NCI-H146 (cell line): ENCODE measurements at regions not wholly inside any gene's neighbourhood (a gene's known extent, or its start where the extent isn't known, plus 50 kb on each side); places are given as distances from the start of the nearest gene placed in this dataset.
"Not testable (repeated sequence)": the region's sequence is repeated elsewhere in the genome, so short reads cannot be mapped to it uniquely, and the experiment has no call there.

Experiments
- DNase-seq: peaks from one replicate; lab custom pipeline; 2025; lab: John Stamatoyannopoulos, UW

GRCh38 chr4:33746979-33747378, 2497.3 kb downstream of the ARAP2 start:
- no peak for DNase-seq

GRCh38 chr4:33751050-33751449, 2493.3 kb downstream of the ARAP2 start:
- DNase-seq = no peak

GRCh38 chr4:33772582-33772981, 2471.7 kb downstream of the ARAP2 start:
- DNase-seq = no peak

- no peak for DNase-seq
Measured at GRCh38 chr4:33780952-33781791, 2463.1 kb downstream of the ARAP2 start.

DNA sequence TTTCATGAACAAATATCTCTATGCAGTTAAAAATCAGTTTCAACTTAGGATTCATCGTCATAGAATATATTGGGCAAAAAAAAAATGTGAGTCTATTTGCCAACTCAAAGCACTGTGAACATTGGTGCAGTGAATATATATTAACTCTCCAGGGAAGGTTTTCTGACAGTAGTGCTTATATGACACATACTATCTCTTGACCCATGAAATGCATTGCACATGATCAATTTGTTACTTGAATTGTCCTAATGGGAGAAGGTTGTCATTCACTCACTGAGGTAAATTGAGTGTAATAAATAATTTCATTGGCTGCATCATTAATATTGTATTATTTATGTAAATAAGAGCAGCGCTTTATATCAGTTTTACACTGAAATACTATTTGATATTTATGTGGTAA, 2458.5 kb downstream of the ARAP2 start:
- DNase-seq = no peak

- no peak for DNase-seq
Measured at GRCh38 chr4:33802578-33802977, 2441.7 kb downstream of the ARAP2 start.

DNA sequence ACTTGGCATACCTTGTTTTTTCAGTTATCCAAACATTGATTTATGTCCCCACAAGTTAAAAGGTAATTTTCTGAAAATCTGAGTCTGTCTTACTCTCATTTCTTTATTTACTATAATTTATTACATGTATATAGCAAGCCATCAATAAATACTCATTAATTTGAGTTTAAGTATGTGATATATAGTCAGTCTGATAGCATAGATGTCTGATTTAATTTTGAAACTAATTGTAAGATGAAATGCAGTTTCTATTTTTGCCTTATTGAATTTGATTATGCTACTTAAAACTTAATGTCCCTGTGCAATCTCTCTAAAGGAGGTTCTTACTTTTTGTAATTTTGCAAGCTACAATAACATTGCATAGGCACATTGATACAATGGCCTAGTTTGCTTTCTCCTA, 2418.6 kb downstream of the ARAP2 start:
- no peak for DNase-seq

- DNase-seq = not testable (repeated sequence)
Measured at GRCh38 chr4:33829356-33829755, 2415.0 kb downstream of the ARAP2 start.

DNA sequence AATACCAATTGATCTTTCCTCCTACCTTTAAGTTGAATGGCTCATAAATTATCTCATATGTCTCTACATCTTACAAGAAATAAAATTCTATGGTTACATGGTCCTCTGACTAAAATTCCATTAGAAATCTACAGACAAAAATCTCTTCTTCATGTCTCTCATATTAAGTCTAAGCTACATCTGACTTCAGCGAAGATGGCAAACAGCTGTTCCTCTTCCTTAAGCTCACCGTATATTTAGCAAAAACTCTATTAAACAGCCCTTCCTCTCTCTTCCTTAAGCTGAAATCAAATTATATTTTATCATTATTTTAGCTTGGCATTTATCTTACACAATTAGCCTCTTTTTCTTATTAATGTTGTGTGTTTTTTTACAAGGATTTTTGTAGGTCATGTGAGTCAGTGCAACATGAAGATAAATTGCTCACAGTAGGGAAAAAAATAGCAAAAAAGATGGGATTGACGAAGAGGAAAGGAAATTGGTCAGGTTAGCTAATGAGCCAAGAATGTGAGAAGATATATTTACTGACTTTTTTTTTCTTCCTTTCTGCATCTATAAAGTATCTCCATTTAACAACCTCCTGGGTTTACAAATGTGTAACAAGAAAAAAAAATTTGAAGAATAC, 2412.8 kb downstream of the ARAP2 start:
- no peak for DNase-seq

- DNase-seq = not testable (repeated sequence)
Measured at GRCh38 chr4:33835764-33836163, 2408.6 kb downstream of the ARAP2 start.

GRCh38 chr4:33837043-33837838, 2407.1 kb downstream of the ARAP2 start:
- no peak for DNase-seq

GRCh38 chr4:33841120-33841519, 2403.2 kb downstream of the ARAP2 start:
- no peak for DNase-seq

GRCh38 chr4:33850371-33850902, 2393.9 kb downstream of the ARAP2 start:
- DNase-seq = no peak

DNA sequence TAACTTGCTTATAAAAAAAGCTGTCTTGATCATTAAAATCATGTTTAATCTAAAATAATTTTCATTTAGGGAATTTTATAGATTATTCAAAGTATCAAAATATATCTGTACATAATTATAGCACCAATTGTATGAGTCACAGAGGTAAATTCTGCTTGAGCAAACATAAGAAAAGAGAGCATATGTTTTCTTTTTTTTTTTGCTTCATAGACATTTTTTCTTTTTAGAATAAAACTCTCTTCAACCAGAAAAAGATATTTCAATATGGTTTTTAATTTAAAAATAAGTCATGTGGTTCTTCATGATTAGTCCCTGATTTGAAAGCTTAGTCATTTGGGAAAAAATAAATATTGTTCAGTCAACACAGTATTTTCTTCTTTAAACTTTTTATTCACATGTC, 2390.6 kb downstream of the ARAP2 start:
- DNase-seq = not testable (repeated sequence)

- DNase-seq = no peak
Measured at GRCh38 chr4:33864290-33864859, 2379.9 kb downstream of the ARAP2 start.

DNA sequence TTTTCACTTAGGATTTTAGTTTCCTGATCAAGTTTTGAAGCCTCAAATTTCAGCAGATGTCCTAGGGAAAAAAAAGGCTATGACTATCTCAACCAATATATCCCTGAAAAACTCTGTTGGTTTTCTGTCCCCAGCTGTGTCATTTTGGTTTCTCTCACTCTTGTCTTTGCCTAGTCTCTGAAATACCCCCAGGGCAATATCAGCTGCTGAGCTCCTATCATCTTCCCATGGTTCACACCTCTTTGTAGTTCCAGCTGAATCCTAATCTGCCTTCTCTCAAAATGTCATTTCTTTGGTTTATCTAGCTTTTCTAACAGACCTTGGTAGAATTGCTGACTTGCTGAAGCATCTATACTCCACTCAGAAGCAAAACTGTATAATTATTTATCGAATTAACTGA, 2370.5 kb downstream of the ARAP2 start:
- no peak for DNase-seq

DNA sequence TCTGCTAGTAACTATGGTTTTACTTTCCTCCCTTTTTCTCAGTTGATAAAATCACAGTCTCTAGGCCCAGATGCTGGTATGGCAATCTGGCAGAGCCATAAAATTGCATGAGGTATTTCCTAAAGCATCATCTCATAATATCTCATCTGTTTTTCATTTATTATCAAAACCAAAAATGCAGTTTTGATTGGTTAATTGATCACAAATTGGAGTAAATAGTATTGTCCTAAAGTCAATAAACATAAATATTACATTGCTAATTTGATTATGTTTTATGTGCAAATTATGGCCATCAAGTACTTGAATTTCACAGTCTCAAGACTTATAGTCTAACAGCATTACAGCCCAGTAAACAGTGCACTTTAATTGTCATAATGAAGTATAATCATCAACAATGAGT, 2365.6 kb downstream of the ARAP2 start:
- no peak for DNase-seq

DNA sequence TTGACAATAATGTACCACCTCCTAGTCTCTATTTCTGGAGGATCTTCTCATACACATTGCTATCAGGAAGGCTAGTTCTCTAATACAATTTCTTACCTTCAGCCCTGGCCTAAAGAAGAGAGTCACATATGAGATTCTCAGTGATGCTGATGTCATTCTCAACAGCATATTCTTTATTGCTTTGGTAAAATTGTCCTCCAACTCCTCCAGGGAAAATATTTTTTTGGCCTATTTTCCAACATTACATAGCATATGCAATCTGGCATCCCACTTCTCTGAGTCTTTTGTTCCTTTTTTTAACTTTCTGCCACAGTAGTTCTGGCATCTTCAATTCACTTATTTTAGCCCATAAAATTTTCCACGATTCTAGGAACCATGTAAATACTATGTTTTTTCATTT, 2363.1 kb downstream of the ARAP2 start:
- DNase-seq = no peak

- DNase-seq = no peak
Measured at GRCh38 chr4:33882246-33882990, 2361.9 kb downstream of the ARAP2 start.

- no peak for DNase-seq
Measured at GRCh38 chr4:33883111-33883510, 2361.2 kb downstream of the ARAP2 start.

DNA sequence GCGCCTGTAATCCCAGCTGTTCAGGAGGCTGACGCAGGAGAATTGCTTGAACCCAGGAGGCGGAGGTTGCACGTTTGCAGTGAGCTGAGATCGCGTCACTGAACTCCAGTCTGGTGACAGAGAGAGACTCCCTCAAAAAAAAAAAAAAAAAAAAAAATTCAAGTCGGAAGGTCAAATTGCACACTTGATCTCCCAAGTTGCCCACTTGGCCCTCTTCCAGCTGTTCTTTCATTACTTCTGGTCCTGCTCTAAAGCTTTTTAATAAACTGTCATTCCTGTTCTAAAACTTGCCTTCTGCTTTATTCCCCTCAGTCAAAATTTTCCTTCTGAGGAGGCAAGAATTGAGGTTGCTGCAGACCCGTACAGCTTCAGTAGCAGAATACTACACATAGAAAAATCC, 2358.0 kb downstream of the ARAP2 start:
- DNase-seq = no peak
